ENCODE measurements at regions not wholly inside any gene's neighbourhood (a gene's known extent, or its start where the extent isn't known, plus 50 kb on each side); places are given as distances from the start of the nearest gene placed in this dataset.

GRCh38 chrX:45515262-45516215 lies 314.9 kb upstream of the DIPK2B start (continued):
- TF ChIP-seq ELK1 (IDR thresholded peaks at IDR 0.05; ENCODE audit: borderline replicate concordance, low read depth, low read length) (no peak), MAFK (IDR thresholded peaks at IDR 0.05; ENCODE audit: low read depth, low read length) (no peak), RCOR1 (IDR thresholded peaks at IDR 0.05; ENCODE audit: insufficient replicate concordance, low read length) (no peak), RFX5 (IDR thresholded peaks at IDR 0.05; ENCODE audit: low read depth, low read length) (no peak)

Measured in IMR-90 (cell line).